B cell (primary cell): ENCODE measurements at regions not wholly inside any gene's neighbourhood (a gene's known extent, or its start where the extent isn't known, plus 50 kb on each side); places are given as distances from the start of the nearest gene placed in this dataset.
"Not testable (repeated sequence)": the region's sequence is repeated elsewhere in the genome, so short reads cannot be mapped to it uniquely, and the experiment has no call there.

ENCODE experiments used
- EZH2 ChIP-seq: IDR thresholded peaks from 2 replicates; pipeline ENCODE4 v1.6.1; 2012; ENCODE audit warnings: borderline replicate concordance, low read depth, mild to moderate bottlenecking, moderate library complexity, low read length; ENCODE audit not compliant: insufficient read depth, poor library complexity, severe bottlenecking
- TF ChIP-seq, protein P1 (sequence below): fragments of 200-600 bp; IDR thresholded peaks from one replicate; pipeline ENCODE4 v1.8.0; 2022; ENCODE audit warnings: antibody characterized with exemption, mild to moderate bottlenecking

DNA sequence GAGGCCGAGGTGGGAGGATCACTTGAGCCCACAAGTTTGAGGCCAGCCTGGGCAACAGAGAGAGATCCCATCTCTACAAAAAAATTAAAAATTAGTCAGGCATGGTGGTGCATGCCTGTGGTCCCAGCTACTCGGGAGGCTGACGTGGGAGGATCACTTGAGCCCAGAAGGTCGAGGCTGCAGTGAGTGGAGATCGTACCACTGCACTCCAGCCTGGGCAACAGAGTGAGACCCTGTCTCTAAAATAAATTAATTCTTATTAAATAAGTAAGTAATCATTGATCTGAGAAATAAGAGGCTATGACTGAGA lies 452.6 kb downstream of the SOX9 start:
- TF ChIP-seq, protein P1, sequence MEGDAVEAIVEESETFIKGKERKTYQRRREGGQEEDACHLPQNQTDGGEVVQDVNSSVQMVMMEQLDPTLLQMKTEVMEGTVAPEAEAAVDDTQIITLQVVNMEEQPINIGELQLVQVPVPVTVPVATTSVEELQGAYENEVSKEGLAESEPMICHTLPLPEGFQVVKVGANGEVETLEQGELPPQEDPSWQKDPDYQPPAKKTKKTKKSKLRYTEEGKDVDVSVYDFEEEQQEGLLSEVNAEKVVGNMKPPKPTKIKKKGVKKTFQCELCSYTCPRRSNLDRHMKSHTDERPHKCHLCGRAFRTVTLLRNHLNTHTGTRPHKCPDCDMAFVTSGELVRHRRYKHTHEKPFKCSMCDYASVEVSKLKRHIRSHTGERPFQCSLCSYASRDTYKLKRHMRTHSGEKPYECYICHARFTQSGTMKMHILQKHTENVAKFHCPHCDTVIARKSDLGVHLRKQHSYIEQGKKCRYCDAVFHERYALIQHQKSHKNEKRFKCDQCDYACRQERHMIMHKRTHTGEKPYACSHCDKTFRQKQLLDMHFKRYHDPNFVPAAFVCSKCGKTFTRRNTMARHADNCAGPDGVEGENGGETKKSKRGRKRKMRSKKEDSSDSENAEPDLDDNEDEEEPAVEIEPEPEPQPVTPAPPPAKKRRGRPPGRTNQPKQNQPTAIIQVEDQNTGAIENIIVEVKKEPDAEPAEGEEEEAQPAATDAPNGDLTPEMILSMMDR, result not testable (repeated sequence)
- TF ChIP-seq EZH2, result not testable (repeated sequence)
